GM23248 (cell line): ENCODE measurements at regions not wholly inside any gene's neighbourhood (a gene's known extent, or its start where the extent isn't known, plus 50 kb on each side); places are given as distances from the start of the nearest gene placed in this dataset.

Experiments
- DNase-seq: peaks from one replicate; pipeline ENCODE4 v3.0.0-alpha.2; 2015
- H2AFZ ChIP-seq: fragments of 200-600 bp; sonication (generic); 2 replicates; pipeline ENCODE4 v1.6.1; 2016; ENCODE audit warnings: antibody characterized with exemption
- H3F3A ChIP-seq: fragments of 200-600 bp; sonication (generic); 2 replicates; pipeline ENCODE4 v1.6.1; 2016; ENCODE audit warnings: mild to moderate bottlenecking, antibody characterized with exemption, mixed run types; ENCODE audit not compliant: insufficient read depth
- H3K27ac ChIP-seq: fragments of 200-600 bp; sonication (generic); 2 replicates; pipeline ENCODE4 v1.5.1; 2016; ENCODE audit warnings: mild to moderate bottlenecking
- H3K27me3 ChIP-seq: fragments of 200-600 bp; sonication (generic); replicated peaks from 2 replicates; pipeline ENCODE4 v1.6.1; 2016; ENCODE audit warnings: mild to moderate bottlenecking; ENCODE audit not compliant: insufficient read depth
- H3K36me3 ChIP-seq: fragments of 200-600 bp; sonication (generic); 2 replicates; pipeline ENCODE4 v1.6.1; 2016; ENCODE audit warnings: low read depth, mild to moderate bottlenecking
- H3K4me1 ChIP-seq: fragments of 200-600 bp; sonication (generic); 2 replicates; pipeline ENCODE4 v1.6.1; 2016; ENCODE audit warnings: mild to moderate bottlenecking; ENCODE audit not compliant: insufficient read depth
- H3K4me2 ChIP-seq: fragments of 200-600 bp; sonication (generic); one replicate; pipeline ENCODE4 v1.6.1; 2016; ENCODE audit warnings: mild to moderate bottlenecking; ENCODE audit not compliant: unreplicated experiment
- H3K4me3 ChIP-seq: fragments of 200-600 bp; sonication (generic); 2 replicates; pipeline ENCODE4 v1.5.1; 2016; ENCODE audit warnings: mild to moderate bottlenecking
- H3K79me2 ChIP-seq: fragments of 200-600 bp; sonication (generic); 2 replicates; pipeline ENCODE4 v1.6.1; 2016; ENCODE audit warnings: mild to moderate bottlenecking; ENCODE audit not compliant: insufficient read depth
- H3K9ac ChIP-seq: fragments of 200-600 bp; sonication (generic); 2 replicates; pipeline ENCODE4 v1.6.1; 2016; ENCODE audit warnings: mild to moderate bottlenecking
- H3K9me2 ChIP-seq: fragments of 200-600 bp; sonication (generic); 2 replicates; pipeline ENCODE4 v1.6.1; 2016; ENCODE audit warnings: mixed run types, mild to moderate bottlenecking, moderate library complexity; ENCODE audit not compliant: insufficient read depth
- H3K9me3 ChIP-seq: fragments of 200-600 bp; sonication (generic); one replicate; pipeline ENCODE4 v1.6.1; 2017; ENCODE audit warnings: low read depth
- H4K20me1 ChIP-seq: fragments of 200-600 bp; sonication (generic); 2 replicates; pipeline ENCODE4 v1.6.0; 2016; ENCODE audit not compliant: insufficient read depth
- EZH2 ChIP-seq: fragments of 200-600 bp; sonication (generic); IDR thresholded peaks from 2 replicates; pipeline ENCODE4 v1.6.1; 2018; ENCODE audit warnings: antibody characterized with exemption, mild to moderate bottlenecking; ENCODE audit not compliant: insufficient read depth, poor library complexity, severe bottlenecking
- EZH2phosphoT487 ChIP-seq: fragments of 200-600 bp; sonication (generic); IDR thresholded peaks from 2 replicates; pipeline ENCODE4 v1.6.1; 2018; ENCODE audit warnings: antibody characterized with exemption, moderate library complexity, mild to moderate bottlenecking, low read depth; ENCODE audit not compliant: insufficient read depth
- WGBS, 2 experiments: methylation state at CpG; one replicate each; pipeline ENCODE4 v1.1.6; 2015 to 2017; ENCODE audit warnings: low lambda C conversion rate in 2 of 2, low coverage in 1 of 2; ENCODE audit errors: missing lambda C conversion rate in 2 of 2; 5-methylcytosine and 5-hydroxymethylcytosine counted together
- in situ Hi-C: fragments of 300-500 bp; cut with MboI; formaldehyde crosslinking; loops from 2 replicates; pipeline ENCODE4 v1.15.0; 2020

- H3K4me2 ChIP-seq, result no peak overlapping the region
- H4K20me1 ChIP-seq, result no peaks in the 10 kb centered on the region
- no peak overlapping the region for H3K27ac ChIP-seq
- H3K79me2 ChIP-seq, result no peaks in the 10 kb centered on the region
- H3F3A ChIP-seq, result no peaks in the 10 kb centered on the region
- no peak overlapping the region for H3K4me3 ChIP-seq
- no peak overlapping the region for H3K9ac ChIP-seq
- 72 to 81% methylated on average over 24 to 36 of the region's 36 CpGs for WGBS, 2 experiments
- no peaks in the 10 kb centered on the region for H3K9me3 ChIP-seq
- no peak for DNase-seq
- H3K4me1 ChIP-seq, result no peaks in the 10 kb centered on the region
- H3K36me3 ChIP-seq, result no peaks in the 10 kb centered on the region
- H3K9me2 ChIP-seq, result no peaks in the 10 kb centered on the region
- TF ChIP-seq EZH2phosphoT487 (no peak), EZH2 (no peak)
- in situ Hi-C loops, result no loop called here
- no peak overlapping the region for H2AFZ ChIP-seq
- H3K27me3 ChIP-seq, result no peaks in the 10 kb centered on the region
Measured at GRCh38 chr22:26903030-26903856, 245.9 kb downstream of the MIAT start.

- Histone ChIP-seq H3K36me3 (no peaks in the 10 kb centered on the region), H3K79me2 (no peaks in the 10 kb centered on the region), H4K20me1 (no peaks in the 10 kb centered on the region), H3K27ac (no peak overlapping the region), H3K4me3 (no peak overlapping the region), H3F3A (no peaks in the 10 kb centered on the region), H2AFZ (no peak overlapping the region), H3K9ac (no peak overlapping the region), H3K9me2 (no peaks in the 10 kb centered on the region), H3K27me3 (no peaks in the 10 kb centered on the region), H3K9me3 (no peaks in the 10 kb centered on the region), H3K4me1 (no peaks in the 10 kb centered on the region), H3K4me2 (no peak overlapping the region)
- 72 to 74% methylated on average over 3 of the region's 3 CpGs for WGBS, 2 experiments
- TF ChIP-seq EZH2phosphoT487, result no peak
- no peak for TF ChIP-seq EZH2
- DNase-seq, result no peak
- in situ Hi-C loops, result no loop called here
Measured at GRCh38 chr22:26904483-26904882, 247.1 kb downstream of the MIAT start.

- no peak overlapping the region for H3K4me3 ChIP-seq
- H3K9me2 ChIP-seq, result no peaks in the 10 kb centered on the region
- in situ Hi-C loops, result no loop called here
- no peaks in the 10 kb centered on the region for H3K4me1 ChIP-seq
- no peak overlapping the region for H3K4me2 ChIP-seq
- DNase-seq, result no peak
- no peaks in the 10 kb centered on the region for H4K20me1 ChIP-seq
- H3F3A ChIP-seq, result no peaks in the 10 kb centered on the region
- WGBS, 2 experiments, result 70 to 78% methylated on average over 3 of the region's 3 CpGs
- H3K27me3 ChIP-seq, result no peaks in the 10 kb centered on the region
- H3K9me3 ChIP-seq, result no peaks in the 10 kb centered on the region
- H3K9ac ChIP-seq, result no peak overlapping the region
- no peak overlapping the region for H3K27ac ChIP-seq
- no peak overlapping the region for H2AFZ ChIP-seq
- no peaks in the 10 kb centered on the region for H3K36me3 ChIP-seq
- H3K79me2 ChIP-seq, result no peaks in the 10 kb centered on the region
- TF ChIP-seq EZH2 (no peak), EZH2phosphoT487 (no peak)
Measured at GRCh38 chr22:26905076-26905475, 247.7 kb downstream of the MIAT start.

GRCh38 chr22:26905640-26906039 lies 248.3 kb downstream of the MIAT start:
- Histone ChIP-seq H3K36me3 (no peaks in the 10 kb centered on the region), H3F3A (no peaks in the 10 kb centered on the region), H3K4me3 (no peak overlapping the region), H3K79me2 (no peaks in the 10 kb centered on the region), H3K9me2 (no peaks in the 10 kb centered on the region), H3K4me2 (no peak overlapping the region), H3K27me3 (no peaks in the 10 kb centered on the region; the same call in 1 of the 2 replicates), H3K4me1 (no peaks in the 10 kb centered on the region), H3K9ac (no peak overlapping the region), H4K20me1 (no peaks in the 10 kb centered on the region), H3K27ac (no peak overlapping the region), H3K9me3 (no peaks in the 10 kb centered on the region), H2AFZ (no peak overlapping the region)
- TF ChIP-seq EZH2phosphoT487 (no peak), EZH2 (no peak)
- no peak for DNase-seq
- in situ Hi-C loops, result no loop called here
- WGBS, 2 experiments, result 87 to 93% methylated on average over 4 of the region's 4 CpGs

- Histone ChIP-seq H3F3A (no peaks in the 10 kb centered on the region), H3K27me3 (no peaks in the 10 kb centered on the region; the same call in 1 of the 2 replicates), H4K20me1 (no peaks in the 10 kb centered on the region), H3K9me3 (no peaks in the 10 kb centered on the region), H3K9me2 (no peaks in the 10 kb centered on the region), H3K4me1 (no peaks in the 10 kb centered on the region), H3K36me3 (no peaks in the 10 kb centered on the region), H3K27ac (no peak overlapping the region), H3K9ac (no peak overlapping the region), H2AFZ (no peak overlapping the region), H3K4me3 (no peak overlapping the region), H3K79me2 (no peaks in the 10 kb centered on the region), H3K4me2 (no peak overlapping the region)
- in situ Hi-C loops, result no loop called here
- DNase-seq, result no peak
- no peak for TF ChIP-seq EZH2
- TF ChIP-seq EZH2phosphoT487, result no peak
- 91 to 93% methylated on average over 10 of the region's 10 CpGs for WGBS, 2 experiments
Measured at GRCh38 chr22:26906464-26906863, 249.1 kb downstream of the MIAT start.
